Esophagus muscularis mucosa (tissue), 4 donors: ENCODE measurements at regions not wholly inside any gene's neighbourhood (a gene's known extent, or its start where the extent isn't known, plus 50 kb on each side); places are given as distances from the start of the nearest gene placed in this dataset.
A peak's percentile ranks its signal among the peaks of the same experiment; 100 is the strongest.
"Not testable (repeated sequence)": the region's sequence is repeated elsewhere in the genome, so short reads cannot be mapped to it uniquely, and the experiment has no call there.

Experiments used
- DNase-seq: peaks from one replicate; pipeline ENCODE4 v3.0.0-alpha.2; 2017; ENCODE audit errors: extremely low spot score
- H3K27ac ChIP-seq, 4 donors: fragments of 200-600 bp; sonication (generic); replicated peaks in 1 of 4; 1 replicate in 3 of 4; 2 replicates in 1 of 4; pipeline ENCODE4 v1.5.1; 2016 to 2019; ENCODE audit warnings: mild to moderate bottlenecking in 1 of 4
- H3K27me3 ChIP-seq, 4 donors: fragments of 200-600 bp; sonication (generic); one replicate each; pipeline versions ENCODE4 v1.5.1 to v1.6.0; 2016 to 2019
- H3K36me3 ChIP-seq, 4 donors: fragments of 200-600 bp; sonication (generic); one replicate each; pipeline ENCODE4 v1.5.1; 2016 to 2019
- H3K4me1 ChIP-seq, 4 donors: fragments of 200-600 bp; sonication (generic); one replicate each; pipeline ENCODE4 v1.5.1; 2016 to 2019
- H3K4me3 ChIP-seq, 4 donors: fragments of 200-600 bp; sonication (generic); 1 replicate in 2 of 4; 2 replicates in 2 of 4; pipeline ENCODE4 v1.5.1; 2016 to 2019; ENCODE audit warnings: mild to moderate bottlenecking in 4 of 4, moderate library complexity in 1 of 4
- H3K9me3 ChIP-seq, 4 donors: fragments of 200-600 bp; sonication (generic); 1 replicate in 3 of 4; 2 replicates in 1 of 4; pipeline ENCODE4 v1.5.1; 2016 to 2019
- EP300 ChIP-seq: sonication (generic); formaldehyde crosslinking; IDR thresholded peaks from one replicate; pipeline ENCODE4 v1.6.1; 2017; ENCODE audit warnings: antibody characterized with exemption
- POLR2A ChIP-seq: fragments of 450-650 bp; IDR thresholded peaks from one replicate; pipeline ENCODE4 v1.6.1; 2017; ENCODE audit warnings: antibody characterized with exemption, moderate library complexity, mild to moderate bottlenecking, low read depth
- POLR2AphosphoS5 ChIP-seq, 2 donors: sonication (generic); formaldehyde crosslinking; IDR thresholded peaks; one replicate each; pipeline ENCODE4 v1.6.1; 2017; ENCODE audit warnings: antibody characterized with exemption in 2 of 2
- WGBS: methylation state at CpG from one replicate; pipeline ENCODE4 v1.1.5; 2018; 5-methylcytosine and 5-hydroxymethylcytosine counted together
- intact Hi-C: fragments of 100-400 bp; cut with DNase I; formaldehyde crosslinking; loops from one replicate; pipeline ENCODE4 v1.15.1; 2023
- TF ChIP-seq, protein P1 (sequence below), 3 experiments: fragments of 200-600 bp in 2 of 3; fragments of 450-650 bp in 1 of 3; sonication (generic) in 2 of 3; IDR thresholded peaks; one replicate each; pipeline ENCODE4 v1.5.1; 2017 to 2019; ENCODE audit warnings: antibody characterized with exemption in 3 of 3, mild to moderate bottlenecking in 2 of 3, moderate library complexity in 1 of 3

DNA sequence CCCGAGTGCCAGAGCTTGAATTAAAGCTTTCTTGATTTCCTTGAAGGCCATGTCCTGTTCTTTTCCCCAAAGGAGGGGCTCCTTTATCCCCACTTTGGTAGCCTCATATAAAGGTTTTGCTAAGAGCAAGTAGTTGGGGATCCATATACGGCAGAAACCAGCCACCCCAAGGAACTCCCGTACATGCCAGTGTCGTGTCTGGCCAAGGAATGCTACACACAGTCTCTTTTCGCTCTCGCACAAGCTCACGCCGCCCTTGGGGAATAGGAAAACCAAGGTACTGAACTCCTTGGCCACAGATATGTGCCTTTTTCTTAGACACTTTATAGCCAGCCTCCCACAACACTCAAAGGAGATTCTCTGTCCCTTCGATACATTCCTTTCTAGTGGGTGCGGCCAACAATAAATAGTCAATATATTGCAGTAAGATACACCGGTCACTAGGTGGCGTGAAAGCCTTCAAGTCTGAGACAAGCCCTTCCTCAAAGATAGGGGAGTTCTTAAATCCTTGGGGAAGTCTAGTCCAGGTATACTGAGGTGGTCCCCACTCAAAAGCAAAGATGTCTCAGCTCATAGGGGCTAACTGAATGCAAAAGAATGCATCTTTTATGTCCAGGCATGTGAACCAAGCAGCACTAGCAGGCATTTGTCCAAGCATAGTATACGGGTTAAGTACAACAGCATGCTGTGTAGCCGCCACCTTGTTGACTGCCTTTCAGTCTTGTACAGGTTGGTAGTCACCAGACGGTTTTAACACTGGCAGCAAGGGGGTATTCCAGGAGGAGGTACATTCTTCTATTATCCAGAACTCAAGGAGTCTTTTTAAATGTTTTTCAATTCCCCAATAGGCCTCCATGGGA is 57.8 kb upstream of the XAGE1B start:
- no peak overlapping the region for H3K27ac ChIP-seq
- H3K4me1 ChIP-seq = no peaks in the 10 kb centered on the region
- DNase-seq = peak; percentile 4
- no peaks in the 10 kb centered on the region for H3K36me3 ChIP-seq
- no peaks in the 10 kb centered on the region for H3K27me3 ChIP-seq
- no peak for TF ChIP-seq POLR2AphosphoS5 (IDR thresholded peaks at IDR 0.05)
- no peak for TF ChIP-seq POLR2A
- no peak for TF ChIP-seq EP300
- TF ChIP-seq, protein P1, sequence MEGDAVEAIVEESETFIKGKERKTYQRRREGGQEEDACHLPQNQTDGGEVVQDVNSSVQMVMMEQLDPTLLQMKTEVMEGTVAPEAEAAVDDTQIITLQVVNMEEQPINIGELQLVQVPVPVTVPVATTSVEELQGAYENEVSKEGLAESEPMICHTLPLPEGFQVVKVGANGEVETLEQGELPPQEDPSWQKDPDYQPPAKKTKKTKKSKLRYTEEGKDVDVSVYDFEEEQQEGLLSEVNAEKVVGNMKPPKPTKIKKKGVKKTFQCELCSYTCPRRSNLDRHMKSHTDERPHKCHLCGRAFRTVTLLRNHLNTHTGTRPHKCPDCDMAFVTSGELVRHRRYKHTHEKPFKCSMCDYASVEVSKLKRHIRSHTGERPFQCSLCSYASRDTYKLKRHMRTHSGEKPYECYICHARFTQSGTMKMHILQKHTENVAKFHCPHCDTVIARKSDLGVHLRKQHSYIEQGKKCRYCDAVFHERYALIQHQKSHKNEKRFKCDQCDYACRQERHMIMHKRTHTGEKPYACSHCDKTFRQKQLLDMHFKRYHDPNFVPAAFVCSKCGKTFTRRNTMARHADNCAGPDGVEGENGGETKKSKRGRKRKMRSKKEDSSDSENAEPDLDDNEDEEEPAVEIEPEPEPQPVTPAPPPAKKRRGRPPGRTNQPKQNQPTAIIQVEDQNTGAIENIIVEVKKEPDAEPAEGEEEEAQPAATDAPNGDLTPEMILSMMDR (IDR thresholded peaks at IDR 0.05) = peak; percentile 27 to 55 (median 52)
- intact Hi-C loops = no loop called here
- WGBS = 48% methylated on average over 15 of the region's 15 CpGs
- H3K4me3 ChIP-seq = peak overlapping the region in 1 of 4 donors; percentile 15
- H3K9me3 ChIP-seq = no peaks in the 10 kb centered on the region

DNA sequence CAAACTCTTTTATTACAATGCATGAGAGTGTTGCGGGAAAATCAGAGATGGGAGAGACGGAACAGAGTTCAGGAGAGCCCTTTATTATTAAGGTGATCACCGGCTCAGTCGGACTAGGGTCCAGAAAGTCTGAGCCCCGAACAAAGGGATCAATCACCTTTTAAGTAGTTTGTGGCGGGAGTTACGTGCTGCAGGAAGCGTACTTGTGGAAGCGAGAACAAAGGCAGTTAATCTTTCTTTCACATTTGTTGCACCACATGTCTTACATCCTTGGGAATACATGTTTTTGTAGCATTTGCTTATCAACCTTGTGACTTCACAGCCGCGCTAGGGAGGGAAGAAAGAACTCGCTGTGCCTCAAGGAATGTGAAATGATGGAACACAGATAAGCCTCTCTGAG is 51.3 kb upstream of the XAGE1B start:
- H3K27me3 ChIP-seq, H3K36me3 ChIP-seq, H3K4me1 ChIP-seq, H3K9me3 ChIP-seq, DNase-seq, H3K27ac ChIP-seq, intact Hi-C loops, H3K4me3 ChIP-seq: not testable (repeated sequence)
- 54% methylated on average over 12 of the region's 12 CpGs for WGBS
